Osteocyte (in vitro differentiated cells): ENCODE measurements at regions not wholly inside any gene's neighbourhood (a gene's known extent, or its start where the extent isn't known, plus 50 kb on each side); places are given as distances from the start of the nearest gene placed in this dataset.

Experiments
- DNase-seq: peaks from one replicate; pipeline ENCODE4 v3.0.0; 2021; ENCODE audit warnings: mixed read lengths; ENCODE audit not compliant: unreplicated experiment; ENCODE audit errors: extremely low spot score
- H3K27ac Mint-ChIP-seq: one replicate; pipeline ENCODE4 v1.8.0; 2021; ENCODE audit warnings: mild to moderate bottlenecking, mixed read lengths; ENCODE audit not compliant: unreplicated experiment
- H3K27me3 Mint-ChIP-seq: one replicate; pipeline ENCODE4 v1.8.0; 2021; ENCODE audit warnings: mixed read lengths; ENCODE audit not compliant: unreplicated experiment
- H3K36me3 Mint-ChIP-seq: one replicate; pipeline ENCODE4 v1.8.0; 2021; ENCODE audit warnings: mixed read lengths; ENCODE audit not compliant: unreplicated experiment
- H3K4me1 Mint-ChIP-seq: one replicate; pipeline ENCODE4 v1.8.0; 2021; ENCODE audit warnings: mixed read lengths; ENCODE audit not compliant: unreplicated experiment
- H3K4me3 Mint-ChIP-seq: one replicate; pipeline ENCODE4 v1.8.0; 2021; ENCODE audit warnings: mild to moderate bottlenecking, moderate library complexity, mixed read lengths; ENCODE audit not compliant: unreplicated experiment
- H3K9me3 Mint-ChIP-seq: one replicate; pipeline ENCODE4 v1.8.0; 2021; ENCODE audit warnings: mixed read lengths; ENCODE audit not compliant: unreplicated experiment
- TF ChIP-seq, protein P1 (sequence below): fragments of 200-600 bp; sonication (generic); IDR thresholded peaks from 2 replicates; pipeline ENCODE4 v1.5.0; 2021; ENCODE audit warnings: antibody characterized with exemption, mild to moderate bottlenecking, moderate library complexity

DNA sequence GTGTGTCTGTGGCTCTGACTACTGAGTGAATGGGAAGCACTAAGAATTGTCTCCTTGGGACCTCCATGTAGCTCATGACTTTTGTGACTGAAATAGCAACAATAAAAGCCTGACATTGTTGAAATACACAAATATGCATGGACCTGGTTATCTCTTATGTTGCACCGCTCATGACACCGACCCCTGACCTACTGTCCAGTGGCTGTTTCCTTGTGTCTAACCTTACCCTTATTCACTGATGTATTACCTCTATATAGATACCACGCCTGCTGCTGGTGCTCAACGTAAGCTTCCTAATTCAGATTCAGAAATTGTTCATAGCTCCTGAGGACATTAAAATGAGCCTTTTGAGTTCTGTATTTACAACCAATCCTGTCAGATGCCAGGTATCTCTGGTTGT, 243.4 kb upstream of the SEMA3C start:
- Mint-ChIP-seq H3K4me3 (no peak overlapping the region), H3K27me3 (no peaks in the 10 kb centered on the region), H3K27ac (no peak overlapping the region), H3K4me1 (peaks cover 4% of the 10 kb centered on the region), H3K36me3 (no peaks in the 10 kb centered on the region), H3K9me3 (no peaks in the 10 kb centered on the region)
- no peak for DNase-seq
- TF ChIP-seq, protein P1, sequence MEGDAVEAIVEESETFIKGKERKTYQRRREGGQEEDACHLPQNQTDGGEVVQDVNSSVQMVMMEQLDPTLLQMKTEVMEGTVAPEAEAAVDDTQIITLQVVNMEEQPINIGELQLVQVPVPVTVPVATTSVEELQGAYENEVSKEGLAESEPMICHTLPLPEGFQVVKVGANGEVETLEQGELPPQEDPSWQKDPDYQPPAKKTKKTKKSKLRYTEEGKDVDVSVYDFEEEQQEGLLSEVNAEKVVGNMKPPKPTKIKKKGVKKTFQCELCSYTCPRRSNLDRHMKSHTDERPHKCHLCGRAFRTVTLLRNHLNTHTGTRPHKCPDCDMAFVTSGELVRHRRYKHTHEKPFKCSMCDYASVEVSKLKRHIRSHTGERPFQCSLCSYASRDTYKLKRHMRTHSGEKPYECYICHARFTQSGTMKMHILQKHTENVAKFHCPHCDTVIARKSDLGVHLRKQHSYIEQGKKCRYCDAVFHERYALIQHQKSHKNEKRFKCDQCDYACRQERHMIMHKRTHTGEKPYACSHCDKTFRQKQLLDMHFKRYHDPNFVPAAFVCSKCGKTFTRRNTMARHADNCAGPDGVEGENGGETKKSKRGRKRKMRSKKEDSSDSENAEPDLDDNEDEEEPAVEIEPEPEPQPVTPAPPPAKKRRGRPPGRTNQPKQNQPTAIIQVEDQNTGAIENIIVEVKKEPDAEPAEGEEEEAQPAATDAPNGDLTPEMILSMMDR: no peak

DNA sequence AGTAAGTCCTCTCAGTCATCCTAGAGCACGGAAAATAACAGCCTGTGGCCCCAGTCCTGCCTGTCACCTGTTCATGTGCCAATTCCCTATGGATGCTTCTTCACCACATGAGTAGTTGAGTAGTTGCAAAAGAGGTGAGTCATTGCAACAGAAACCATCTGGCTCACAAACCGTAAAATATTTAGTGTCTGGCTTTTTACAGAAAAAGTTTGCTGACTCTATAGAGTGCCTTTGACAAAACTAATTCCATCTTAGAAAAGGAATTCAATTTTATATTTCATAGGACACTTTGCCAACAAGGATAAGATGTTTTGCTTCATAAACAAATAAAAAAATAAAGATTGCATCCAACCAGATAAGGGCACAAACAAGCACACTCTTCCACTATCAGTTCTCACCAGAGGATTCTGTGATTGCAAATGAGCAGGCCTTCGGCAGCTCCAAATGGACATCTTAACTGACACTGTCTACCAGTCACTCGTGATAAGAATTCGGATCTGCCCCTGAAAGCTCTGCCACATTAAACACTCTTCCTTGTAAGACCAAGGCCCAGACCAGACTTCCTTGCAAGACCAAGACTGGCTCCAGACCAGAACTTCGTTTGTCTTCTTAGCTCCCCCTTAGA, 242.7 kb upstream of the SEMA3C start:
- Mint-ChIP-seq H3K27ac (no peak overlapping the region), H3K4me3 (no peak overlapping the region), H3K9me3 (no peaks in the 10 kb centered on the region), H3K4me1 (peaks cover 4% of the 10 kb centered on the region), H3K27me3 (no peaks in the 10 kb centered on the region), H3K36me3 (no peaks in the 10 kb centered on the region)
- TF ChIP-seq, protein P1: no peak
- DNase-seq: no peak

DNA sequence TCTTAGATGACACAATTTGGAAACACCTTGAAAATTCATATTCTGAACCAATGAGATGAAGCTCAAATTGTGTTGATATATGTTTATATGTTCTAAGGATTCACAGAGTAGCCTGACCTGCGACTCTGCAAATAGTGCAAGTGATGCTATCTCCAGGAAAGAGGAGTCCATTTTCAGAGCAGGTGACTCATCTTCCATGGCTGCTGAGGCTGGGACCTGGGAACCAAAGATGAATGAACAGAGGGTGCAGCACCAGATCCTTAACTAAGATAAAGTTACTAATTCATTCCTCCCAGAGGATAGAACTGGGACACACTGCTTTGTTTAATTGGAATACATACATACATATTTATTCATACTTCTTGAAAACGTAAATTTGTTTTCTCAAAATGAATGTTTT, 240.6 kb upstream of the SEMA3C start:
- Mint-ChIP-seq H3K36me3 (no peaks in the 10 kb centered on the region), H3K27ac (no peak overlapping the region), H3K4me1 (peaks cover 12% of the 10 kb centered on the region), H3K27me3 (peaks cover 3% of the 10 kb centered on the region), H3K9me3 (no peaks in the 10 kb centered on the region), H3K4me3 (no peak overlapping the region)
- TF ChIP-seq, protein P1: no peak
- no peak for DNase-seq

DNA sequence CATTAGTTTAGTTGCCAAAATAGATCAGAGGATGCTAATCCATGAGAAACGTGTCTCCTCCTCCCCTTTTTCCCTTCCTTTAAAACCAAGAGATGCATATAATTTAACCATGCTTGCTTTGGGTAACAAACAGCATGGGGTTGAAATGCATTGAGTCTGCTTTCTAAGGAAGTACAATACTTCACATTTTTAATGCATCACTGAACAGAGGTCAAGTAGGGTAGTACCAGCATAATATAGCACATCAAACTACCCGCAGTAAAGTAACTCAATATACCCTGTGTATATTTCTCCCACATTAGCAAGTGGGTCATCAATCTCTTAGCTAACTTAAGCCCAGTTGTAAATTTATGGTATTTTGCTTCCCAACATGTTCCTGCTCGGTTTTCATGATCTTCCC, 239.3 kb upstream of the SEMA3C start:
- no peaks in the 10 kb centered on the region for H3K36me3 Mint-ChIP-seq
- no peaks in the 10 kb centered on the region for H3K9me3 Mint-ChIP-seq
- H3K27me3 Mint-ChIP-seq: peaks cover 3% of the 10 kb centered on the region
- no peak overlapping the region for H3K4me3 Mint-ChIP-seq
- no peak for DNase-seq
- H3K27ac Mint-ChIP-seq: no peak overlapping the region
- peaks cover 12% of the 10 kb centered on the region for H3K4me1 Mint-ChIP-seq
- TF ChIP-seq, protein P1: no peak

DNA sequence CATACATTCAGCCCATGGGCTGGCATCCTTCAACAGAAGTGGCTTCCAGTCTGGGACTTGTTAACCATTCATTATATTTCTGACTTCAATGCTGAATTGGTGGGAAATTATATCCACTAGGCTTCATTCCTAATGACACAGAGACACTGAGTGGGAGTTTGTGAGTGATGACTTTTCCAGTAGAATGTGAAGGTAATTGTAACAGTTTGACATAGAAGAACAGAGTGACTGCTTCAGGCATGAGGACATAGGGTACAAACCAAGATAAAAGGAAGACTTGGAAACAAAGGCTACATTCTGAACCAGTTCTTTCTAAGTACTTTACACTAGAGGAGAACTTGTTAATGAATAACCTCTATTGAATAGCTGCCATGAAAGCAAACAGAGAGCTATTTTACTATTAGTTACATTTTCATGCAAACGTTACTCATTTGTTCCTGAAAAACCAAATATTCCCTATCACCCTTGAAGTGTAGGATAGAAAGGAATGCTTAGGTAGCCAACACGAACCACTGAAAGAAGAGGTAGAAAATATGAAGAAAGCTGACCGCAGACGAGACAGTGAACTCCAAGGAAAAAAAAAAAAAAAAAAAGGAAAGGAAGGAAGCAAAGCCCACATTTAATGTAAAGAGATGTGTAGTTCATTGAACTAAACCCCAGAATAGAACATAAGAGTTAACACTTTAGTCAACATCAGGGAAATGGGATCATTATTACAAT, 237.0 kb upstream of the SEMA3C start:
- Mint-ChIP-seq H3K4me3 (no peak overlapping the region), H3K4me1 (peaks cover 8% of the 10 kb centered on the region), H3K36me3 (no peaks in the 10 kb centered on the region), H3K9me3 (no peaks in the 10 kb centered on the region), H3K27ac (no peak overlapping the region), H3K27me3 (peaks cover 3% of the 10 kb centered on the region)
- no peak for DNase-seq
- TF ChIP-seq, protein P1: no peak
